ENCODE measurements at regions not wholly inside any gene's neighbourhood (a gene's known extent, or its start where the extent isn't known, plus 50 kb on each side); places are given as distances from the start of the nearest gene placed in this dataset.

DNA sequence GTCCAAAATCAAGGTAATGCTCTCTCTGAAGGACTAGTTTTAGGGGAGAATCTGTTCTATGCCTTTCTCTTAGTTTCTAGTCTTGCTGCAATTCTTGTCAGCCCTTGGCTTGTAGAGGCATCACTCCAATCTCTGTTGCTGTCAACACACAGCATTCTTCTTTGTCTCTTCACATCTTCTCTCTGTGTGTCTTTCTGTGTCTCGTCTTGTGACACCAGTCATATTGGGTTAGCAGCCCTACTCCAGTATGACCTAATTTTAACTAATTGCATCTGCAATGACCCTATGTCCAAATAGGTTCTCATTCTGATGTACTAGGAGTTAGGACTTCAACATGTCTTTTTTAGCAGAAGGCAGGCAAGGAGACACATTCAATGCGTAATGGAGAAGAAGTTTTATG is 1110.6 kb downstream of the DTWD2 start:
- no peak for DNase-seq

DNA sequence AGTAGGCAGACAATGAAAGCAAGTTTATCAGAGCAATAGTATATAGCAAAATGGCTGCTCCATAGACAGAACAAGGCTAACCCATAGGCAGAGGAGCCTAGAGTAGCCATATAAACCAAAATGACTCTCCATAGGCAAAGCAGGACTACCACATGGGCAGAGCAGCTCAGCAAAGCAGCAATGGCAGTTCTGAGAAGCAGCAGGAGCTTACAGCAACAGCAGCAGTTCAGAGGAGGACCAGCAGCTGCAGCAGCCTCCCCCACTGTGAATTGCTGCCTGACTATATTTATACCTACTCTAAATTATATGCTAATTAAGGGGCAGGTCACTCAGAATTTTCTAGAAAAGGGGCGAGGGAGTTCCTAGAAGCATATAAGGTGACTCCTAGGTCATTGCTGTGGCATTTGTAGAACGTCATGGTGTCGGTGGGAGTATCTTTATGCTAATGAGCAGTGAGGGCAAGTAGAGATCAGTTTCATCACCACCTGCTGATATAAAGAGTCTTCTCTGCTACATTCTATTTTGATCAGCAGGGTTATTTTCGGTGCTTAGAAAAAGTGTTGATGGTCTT is 1115.5 kb downstream of the DTWD2 start:
- no peak for DNase-seq

DNA sequence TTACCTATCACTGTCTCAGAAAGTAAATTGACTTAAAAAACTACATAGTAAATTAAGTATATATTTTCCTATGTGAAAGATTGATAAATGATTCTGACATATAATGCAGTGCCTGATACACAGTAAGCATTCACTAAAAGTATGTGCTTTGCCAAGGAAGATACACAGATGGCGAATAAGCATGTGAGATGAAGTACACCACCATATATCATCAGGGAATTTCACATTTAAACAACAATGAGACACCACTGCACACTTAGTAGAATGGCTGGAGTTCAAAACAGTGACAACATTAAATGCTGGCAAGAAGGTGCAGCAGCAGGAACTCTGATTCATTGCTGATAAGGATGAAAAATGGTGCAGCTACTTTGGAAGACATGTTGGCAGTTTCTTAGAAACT is 1118.8 kb downstream of the DTWD2 start:
- DNase-seq = no peak

DNA sequence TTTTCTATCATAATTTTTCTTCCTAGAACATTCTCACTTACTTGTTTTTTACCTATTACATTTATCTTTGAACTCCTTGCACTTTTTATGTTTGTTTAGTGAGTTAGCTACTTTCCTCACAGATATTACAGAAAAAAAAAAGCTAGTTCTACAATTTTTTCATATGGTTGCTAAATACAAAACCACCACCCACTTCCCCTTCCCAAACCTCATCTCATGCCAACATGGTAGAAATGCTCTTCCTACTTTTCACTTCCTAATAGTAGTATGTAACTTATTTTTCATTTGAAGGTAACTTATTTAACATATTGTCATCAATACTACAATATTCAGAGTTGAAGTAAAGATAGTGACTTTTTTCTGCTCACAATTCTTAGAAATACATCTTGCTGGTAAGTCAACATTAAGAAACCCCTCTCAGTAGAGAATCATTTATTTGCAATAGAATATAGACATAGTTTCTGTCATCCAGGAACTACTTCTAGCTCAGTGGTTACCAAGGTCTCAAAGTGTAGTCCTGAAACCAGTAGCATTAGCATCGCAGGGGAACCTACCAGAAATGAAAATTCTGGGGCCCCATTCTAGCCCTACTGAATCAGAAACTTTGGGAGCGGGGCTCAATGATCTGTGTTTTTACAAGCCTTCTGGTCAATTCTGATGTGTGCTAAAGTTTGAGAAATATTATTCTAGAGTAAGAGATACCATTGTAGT is 1124.6 kb downstream of the DTWD2 start:
- no peak for DNase-seq

DNA sequence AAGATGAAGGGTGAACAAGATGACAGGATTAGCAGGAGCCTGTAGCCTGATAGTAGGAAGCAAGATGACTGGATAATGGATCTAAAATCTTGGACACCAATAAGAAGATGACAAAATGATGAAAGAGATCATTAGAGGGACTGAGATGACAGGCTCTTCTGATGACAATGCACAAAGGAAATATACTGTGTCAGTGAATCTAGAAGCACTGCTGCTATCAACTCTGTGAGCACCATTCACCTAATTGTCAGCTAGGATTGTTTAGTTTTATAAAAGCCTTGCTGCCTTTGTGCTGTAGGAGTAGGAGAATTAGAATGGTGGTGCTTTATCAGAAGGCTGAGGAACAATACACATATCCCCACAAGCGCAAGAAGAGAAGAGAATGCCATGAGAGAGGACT is 1127.8 kb downstream of the DTWD2 start:
- DNase-seq = no peak

DNA sequence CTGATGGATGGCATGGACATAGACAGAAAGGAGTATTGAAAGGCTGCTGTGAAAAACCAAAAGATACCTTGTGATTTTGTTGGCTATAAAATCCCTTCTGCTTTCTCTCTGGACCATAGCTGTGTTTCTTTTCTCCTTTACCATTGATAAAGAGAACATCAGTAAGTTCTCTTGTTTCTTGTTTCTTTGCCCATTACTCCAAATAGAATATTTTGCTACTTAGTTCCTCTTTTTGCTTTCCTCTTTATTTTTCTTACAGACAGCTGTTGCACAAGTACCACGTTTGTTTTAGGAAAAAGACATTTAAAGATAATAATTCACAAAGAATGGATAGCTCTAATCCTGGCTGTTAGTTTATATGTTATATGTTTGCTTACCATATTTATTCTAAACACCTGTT is 1129.2 kb downstream of the DTWD2 start:
- no peak for DNase-seq

DNA sequence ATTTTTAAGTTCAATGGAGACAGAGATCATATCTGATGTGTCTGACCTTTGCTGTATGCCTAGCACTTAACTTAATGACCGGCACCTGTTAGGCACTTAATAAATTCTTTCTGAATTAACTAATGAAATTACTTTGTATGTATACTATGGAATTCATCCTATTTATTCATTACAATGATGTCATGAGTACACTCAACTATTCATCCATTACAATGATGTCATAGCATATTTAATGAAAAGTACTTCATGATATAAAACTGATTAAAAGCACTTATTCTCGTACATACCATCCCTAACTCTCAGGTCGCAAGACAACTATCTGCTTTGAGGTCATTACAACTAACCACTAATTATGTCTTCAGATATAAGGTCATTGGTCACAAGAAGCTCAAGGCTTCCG is 1131.6 kb downstream of the DTWD2 start:
- no peak for DNase-seq

DNA sequence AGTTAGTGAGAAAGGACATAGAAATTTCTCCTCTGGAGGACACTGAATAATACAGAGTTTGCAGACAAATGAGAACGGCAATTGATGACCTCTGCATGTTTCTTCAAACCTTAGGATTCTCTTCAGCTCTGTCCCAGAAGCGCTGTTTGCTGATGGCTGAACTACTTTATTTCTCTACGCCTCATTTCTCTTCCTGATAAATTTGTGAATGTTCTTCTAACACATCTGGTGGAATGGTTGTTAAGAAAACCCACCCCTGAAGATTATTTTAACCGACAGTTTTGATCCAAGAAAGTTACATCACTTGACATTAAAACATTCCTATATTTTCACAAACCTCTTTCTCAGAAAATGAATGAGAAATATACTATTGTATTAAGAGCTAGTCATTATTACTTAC is 1150.6 kb downstream of the DTWD2 start:
- no peak for DNase-seq

DNA sequence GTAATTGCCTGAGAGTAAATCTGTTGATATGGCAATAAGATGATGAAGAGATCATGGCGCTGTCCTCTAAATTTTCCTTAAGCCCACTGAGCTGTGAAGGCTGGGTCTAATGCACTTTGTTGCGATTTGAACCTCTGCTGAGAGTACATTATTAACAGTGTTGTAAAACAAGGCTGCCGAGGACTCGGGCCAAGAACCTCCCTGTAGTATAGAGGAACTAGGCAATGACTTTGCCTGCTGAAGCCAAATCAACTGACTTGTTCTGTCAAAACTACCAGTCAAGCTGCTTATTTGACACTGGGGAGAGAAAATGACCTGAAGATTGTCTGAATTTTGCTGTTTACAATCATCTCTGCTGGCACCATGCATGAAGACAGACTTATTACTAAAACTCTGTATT is 1154.7 kb downstream of the DTWD2 start:
- DNase-seq = no peak

DNA sequence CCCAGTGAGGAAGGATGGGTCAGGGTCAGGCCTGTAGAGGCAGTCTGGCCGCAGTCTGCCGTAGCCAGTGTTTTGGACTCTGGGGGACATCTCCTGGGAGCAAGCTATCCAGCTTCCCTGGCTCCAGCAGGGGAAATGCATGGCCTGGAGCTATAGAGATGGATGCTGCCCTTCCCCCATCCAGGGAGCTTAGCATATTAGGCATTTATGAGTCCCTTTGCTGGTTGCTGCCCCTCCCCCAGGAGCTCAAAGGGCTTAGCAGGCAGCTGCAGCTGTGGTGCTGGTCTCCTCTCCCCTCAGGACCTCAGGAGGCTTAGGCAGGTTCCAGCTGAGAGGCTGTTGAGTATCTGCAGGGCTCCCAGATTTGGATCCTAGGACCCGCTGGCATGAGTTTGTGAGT is 1158.7 kb downstream of the DTWD2 start:
- no peak for DNase-seq

DNA sequence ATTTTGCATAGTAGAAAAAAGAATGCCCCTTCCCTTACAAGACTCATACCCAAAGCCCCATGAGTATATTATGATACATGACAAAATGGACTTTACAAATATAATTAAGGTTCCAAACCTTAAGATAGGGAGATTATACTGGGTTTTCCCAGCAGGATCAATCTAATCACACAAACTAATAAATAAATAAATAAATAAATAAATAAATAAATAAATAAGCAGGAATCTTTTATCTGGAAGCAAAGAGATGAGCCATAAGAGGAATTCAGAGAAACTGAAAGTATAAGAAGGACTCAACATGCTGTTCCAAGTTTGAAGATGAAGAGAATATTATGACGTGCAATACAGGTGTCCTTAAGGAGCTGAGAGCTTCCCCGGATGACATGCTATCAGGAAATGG is 1174.5 kb downstream of the DTWD2 start:
- no peak for DNase-seq

DNA sequence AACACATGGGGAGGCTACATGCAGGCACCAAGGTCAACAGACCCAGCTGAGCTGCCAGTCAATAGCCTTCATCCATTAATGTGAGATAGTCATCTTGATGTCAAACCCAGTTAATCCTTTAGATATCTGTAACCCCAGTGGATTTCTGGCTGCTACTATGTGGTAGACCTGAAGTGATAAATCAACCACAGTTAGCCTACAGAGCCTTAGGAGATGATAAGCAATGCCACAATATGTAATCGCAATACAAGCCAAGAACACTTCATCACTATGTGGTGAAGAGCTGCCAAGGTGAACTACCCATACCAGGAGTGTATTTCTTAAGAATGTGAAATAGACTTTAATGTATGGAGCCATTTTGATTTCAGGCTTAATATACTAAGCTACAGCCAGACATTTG is 1175.5 kb downstream of the DTWD2 start:
- DNase-seq = no peak

DNA sequence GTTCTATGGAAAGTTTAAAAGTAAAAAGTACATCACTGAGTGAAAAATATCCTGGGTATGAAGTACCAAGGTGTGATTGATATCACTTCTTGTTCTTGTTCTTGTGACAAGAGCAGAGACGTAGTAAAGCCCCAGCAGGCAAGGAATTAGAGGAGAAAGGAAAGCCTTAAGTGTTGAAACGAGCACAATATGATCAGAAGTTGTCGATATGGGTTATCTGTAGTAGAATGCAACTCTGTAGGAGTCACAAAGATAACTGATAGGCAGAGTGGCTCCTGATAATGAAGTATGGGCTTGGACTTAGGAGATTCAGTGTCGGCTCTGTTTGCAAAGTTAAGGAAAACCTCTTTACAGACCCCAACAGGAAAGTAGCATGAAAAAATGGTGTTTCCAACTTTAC is 1179.1 kb downstream of the DTWD2 start:
- no peak for DNase-seq

DNA sequence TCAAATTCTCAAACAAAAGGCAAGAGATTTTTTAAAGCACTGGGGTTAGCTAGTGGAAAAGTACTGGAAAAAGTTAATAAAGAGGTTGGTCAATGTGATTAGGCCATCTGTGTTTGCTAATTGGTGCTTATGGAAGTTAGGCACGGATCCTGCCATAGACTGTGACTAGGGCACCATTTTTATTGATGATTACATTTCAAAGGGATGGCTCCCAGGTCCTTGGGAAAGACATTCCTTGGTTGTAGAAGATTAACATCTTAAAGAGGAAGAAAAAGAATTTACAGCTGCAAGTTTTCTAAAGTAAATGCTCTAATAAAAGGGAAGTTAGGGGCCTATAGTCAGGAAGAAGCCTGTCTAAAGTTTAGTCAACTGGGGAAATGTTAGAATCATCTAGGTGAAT is 1183.3 kb downstream of the DTWD2 start:
- no peak for DNase-seq

DNA sequence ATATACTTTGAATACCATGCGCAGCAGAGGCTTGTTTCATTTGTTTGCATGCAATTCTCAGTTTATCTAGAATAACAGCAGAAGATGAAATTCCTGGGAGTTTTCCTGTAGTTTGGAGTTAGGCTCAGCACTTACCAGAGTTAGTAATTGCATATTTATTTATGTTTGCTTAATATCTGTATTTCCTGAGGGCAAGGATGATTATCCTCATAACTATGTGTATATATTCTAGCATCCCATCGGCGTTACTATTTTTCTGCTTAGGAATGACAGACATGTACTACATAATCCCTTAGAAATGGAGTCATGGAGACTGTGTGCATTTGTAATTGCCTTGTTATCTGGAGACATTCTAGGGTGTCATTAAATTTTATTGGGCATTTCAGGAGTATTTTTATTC is 1184.8 kb downstream of the DTWD2 start:
- DNase-seq = no peak

DNA sequence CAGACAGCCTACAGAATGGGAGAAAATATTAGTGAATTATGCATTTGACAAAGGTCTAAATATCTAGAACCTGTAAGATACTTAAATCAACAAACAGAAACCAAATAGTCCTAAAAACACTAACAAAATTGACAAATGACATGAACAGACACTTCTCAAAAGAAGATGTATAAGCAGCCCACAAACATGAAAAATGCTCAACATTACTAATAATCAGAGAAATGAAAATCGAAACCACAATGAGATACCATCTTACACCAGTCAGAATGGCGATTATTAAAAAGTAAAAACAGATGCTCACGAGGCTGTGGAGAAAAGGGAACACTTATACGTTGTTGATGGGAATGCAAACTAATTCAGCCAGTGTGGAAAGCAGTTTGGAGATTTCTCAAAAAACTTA is 1186.8 kb downstream of the DTWD2 start:
- no peak for DNase-seq

DNA sequence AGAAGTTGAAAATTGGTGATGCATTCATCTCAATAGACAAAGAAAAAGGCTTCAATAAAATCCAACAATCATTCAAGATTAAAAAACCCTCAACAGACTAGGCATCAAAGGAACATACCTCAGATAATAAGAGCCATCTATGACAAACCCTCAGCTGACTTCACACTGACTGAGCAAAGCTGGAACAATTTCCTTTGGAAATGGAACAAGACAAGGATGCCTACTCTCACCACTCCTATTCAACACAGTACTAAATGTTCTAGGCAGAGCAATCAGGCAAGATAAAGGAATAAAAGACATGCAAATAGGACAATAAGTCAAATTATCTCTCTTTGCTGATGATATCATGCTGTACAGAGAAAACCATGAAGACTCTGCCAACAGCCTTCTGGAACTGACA is 1188.1 kb downstream of the DTWD2 start:
- DNase-seq = no peak

DNA sequence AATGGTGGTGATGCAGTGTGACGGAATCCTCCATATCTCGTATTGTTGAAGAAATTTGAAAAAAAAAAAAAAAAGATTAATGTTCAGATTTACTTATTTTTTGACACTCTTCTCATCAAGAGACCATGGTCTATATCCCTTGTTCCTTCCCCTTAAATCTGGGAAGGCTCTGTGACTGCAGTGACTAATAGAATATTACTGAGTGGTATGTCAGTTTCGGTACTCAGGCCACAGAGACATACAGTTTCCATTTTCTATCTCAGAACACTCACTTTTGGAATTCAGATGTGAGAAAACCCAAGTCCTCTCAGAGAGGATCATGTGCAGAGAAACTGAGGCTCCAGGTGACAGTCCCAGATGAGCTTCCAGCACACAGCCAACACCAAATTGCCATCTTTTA is 1193.5 kb downstream of the DTWD2 start:
- no peak for DNase-seq

DNA sequence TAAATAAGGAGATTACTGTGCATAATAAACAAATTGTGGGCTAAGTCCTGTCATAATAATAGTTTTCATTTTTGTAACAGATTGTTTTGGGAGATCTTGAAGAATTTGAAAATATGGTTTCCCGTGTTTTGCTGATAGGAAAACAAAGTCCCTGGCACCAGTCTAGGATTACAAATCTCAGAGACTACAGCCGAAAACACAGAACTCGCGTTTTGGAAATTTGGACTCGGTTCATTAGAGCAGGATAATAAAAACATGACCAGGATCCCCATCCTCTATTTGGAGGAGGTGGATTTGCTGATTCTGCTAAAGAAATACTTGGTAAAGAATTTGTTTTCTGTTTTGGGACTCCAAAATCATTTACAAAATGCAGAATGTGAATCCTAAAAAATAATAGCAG is 1194.4 kb downstream of the DTWD2 start:
- no peak for DNase-seq

DNA sequence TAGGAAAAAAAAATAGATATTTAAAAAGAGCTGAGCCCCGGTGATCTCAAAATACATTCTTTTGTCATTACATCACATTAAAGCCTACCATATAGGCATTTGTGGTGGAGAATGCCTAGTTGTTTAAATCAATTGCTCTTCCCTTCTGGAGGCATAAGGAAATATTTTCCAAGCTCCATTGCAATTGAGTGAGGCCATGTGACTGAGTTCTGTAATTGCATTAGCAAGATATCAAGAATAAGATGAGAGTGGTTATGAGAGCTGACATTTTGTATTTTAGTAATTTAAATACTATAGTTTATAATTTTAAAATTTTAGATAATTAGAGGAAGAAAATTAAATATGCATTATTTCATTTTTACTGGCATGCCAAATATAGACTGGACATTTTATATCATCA is 1195.9 kb downstream of the DTWD2 start:
- DNase-seq = no peak

DNA sequence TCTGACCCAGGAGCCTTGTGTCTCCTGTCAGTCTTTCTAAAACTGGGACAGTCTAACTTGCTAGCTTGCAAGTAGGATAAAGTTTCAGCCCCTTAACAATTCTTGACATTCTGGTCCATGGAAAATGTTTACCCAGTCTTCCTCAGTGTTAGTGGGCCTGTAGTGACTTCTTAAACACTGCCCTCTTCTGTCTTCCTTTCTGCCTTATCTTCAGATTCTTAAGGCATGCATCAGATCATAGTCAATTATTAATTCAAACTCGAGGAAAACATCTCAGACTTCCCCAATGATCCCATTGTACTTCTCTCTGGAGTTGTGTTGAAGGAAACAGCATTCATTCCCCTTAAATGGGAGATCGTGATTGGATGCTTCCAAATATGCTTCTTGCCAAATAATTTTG is 1199.8 kb downstream of the DTWD2 start:
- DNase-seq = no peak

DNA sequence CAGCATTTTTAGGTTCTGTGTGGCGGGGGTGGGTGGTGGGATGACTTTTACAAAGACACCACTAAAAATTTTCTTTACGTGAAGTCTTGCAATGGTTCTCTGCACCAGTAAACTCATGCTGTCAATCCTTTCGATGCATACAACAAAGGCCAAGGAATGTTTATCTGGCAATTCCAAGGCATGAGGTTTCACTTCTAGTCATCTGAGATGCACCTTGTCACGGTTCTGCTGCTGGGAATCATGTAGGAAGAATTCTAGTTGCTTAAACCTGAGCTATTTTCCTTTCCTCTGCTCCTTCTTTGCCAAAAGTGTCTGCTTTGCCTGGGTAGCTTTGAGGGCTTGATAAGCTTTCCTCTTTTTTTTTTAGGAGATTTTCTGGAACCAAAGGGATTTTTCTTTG is 1204.5 kb upstream of the SEMA6A start:
- no peak for DNase-seq

DNA sequence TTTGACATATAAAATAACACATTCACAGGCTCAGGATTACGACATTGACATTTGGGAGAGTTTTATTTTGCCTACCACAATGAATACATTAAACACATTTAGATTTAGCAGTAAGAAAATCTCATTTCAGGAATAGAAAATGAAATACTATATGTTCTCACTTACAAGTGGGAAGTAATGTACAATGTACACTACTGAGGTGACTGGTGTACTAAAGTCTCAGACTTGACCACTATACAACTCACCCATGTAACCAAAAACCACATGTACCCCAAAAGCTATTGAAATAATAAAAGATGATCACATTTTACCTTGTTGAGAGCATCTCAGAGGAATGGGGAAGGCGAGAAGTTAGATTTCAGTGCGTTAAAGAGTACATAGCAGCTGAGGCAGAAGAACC is 1202.4 kb upstream of the SEMA6A start:
- no peak for DNase-seq

DNA sequence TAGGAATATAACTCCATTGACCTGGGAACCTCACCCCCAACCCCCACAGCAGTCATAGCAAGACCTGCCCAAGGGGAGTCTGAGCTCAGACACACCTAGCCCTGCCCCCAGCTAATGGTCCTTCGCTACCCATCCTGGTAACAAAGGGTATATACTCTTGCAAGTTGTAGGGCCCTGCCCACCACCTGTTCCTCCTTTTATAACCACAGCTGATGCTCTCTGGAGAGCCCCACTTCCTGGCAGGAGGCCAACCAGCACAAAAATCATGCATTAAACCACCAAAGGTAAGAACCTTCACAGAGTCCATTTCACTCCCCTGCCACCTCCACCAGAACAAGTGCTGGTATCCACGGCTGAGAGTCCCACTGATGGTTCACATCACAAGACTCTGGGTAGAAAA is 1195.3 kb upstream of the SEMA6A start:
- DNase-seq = no peak

DNA sequence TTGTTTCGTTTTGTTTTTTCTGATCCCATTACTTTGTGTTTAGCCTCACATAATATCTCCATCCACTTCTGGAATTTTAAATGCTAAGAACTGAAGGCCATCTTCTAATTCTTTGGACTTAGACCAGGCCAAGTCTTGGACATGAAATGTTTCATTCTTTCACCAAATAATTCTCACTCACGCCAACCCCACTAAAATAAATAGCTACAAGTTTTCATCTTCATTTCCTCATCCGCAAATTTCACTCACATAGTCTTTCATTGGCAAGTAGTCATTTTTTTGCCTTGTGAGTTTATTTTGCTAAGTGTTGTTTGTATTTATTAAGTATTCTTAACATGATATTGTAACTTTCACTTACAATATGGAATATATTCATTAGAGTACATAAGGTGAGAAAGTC is 1188.6 kb upstream of the SEMA6A start:
- DNase-seq = no peak
